PFSK-1 (cell line): ENCODE measurements at regions not wholly inside any gene's neighbourhood (a gene's known extent, or its start where the extent isn't known, plus 50 kb on each side); places are given as distances from the start of the nearest gene placed in this dataset.

Source experiments
- FOXP2 ChIP-seq: optimal IDR thresholded peaks from 2 replicates; pipeline ENCODE3; 2011; ENCODE audit warnings: borderline replicate concordance, control low read depth, inconsistent platforms; ENCODE audit not compliant: insufficient read depth; ENCODE audit errors: extremely low read length, extremely low read depth
- POLR2AphosphoS5 ChIP-seq: IDR thresholded peaks from 2 replicates; pipeline ENCODE4 v1.6.1; 2012; ENCODE audit warnings: low read depth, mild to moderate bottlenecking, control low read depth, low read length, moderate library complexity
- REST ChIP-seq, 2 experiments: IDR thresholded peaks; 2 replicates each; pipeline versions ENCODE4 v1.6.1 to v1.8.0; 2011 to 2012; ENCODE audit warnings: low read depth in 2 of 2, low read length in 2 of 2, control low read depth in 1 of 2, inconsistent platforms in 1 of 2, mild to moderate bottlenecking in 1 of 2, moderate library complexity in 1 of 2; ENCODE audit not compliant: insufficient read depth in 1 of 2
- SIN3A ChIP-seq: IDR thresholded peaks from 2 replicates; pipeline ENCODE4 v1.6.1; 2012; ENCODE audit warnings: mild to moderate bottlenecking, low read length, moderate library complexity, borderline replicate concordance; ENCODE audit not compliant: insufficient read depth
- TAF1 ChIP-seq: IDR thresholded peaks from 2 replicates; pipeline ENCODE4 v1.6.1; 2012; ENCODE audit warnings: low read length, control low read depth, borderline replicate concordance; ENCODE audit not compliant: insufficient read depth

GRCh38 chr9:28051559-28052503 lies 478.6 kb upstream of the C9orf72 start:
- TF ChIP-seq FOXP2 = no peak

- TF ChIP-seq FOXP2 (no peak), REST (IDR thresholded peaks at IDR 0.05; ENCODE audit: insufficient read depth in 1 of 2, low read depth in 2 of 2, low read length in 2 of 2) (no peak), POLR2AphosphoS5 (no peak), SIN3A (no peak), TAF1 (no peak)
Measured at GRCh38 chr9:28053096-28053777, 480.0 kb upstream of the C9orf72 start.

- TF ChIP-seq POLR2AphosphoS5 (no peak), REST (IDR thresholded peaks at IDR 0.05; ENCODE audit: insufficient read depth in 1 of 2, low read depth in 2 of 2, low read length in 2 of 2) (no peak), FOXP2 (no peak), SIN3A (no peak), TAF1 (no peak)
Measured at GRCh38 chr9:28056006-28056405, 482.7 kb upstream of the C9orf72 start.

GRCh38 chr9:28056466-28056865 lies 483.2 kb upstream of the C9orf72 start:
- TF ChIP-seq FOXP2 (no peak), SIN3A (no peak), TAF1 (no peak), REST (IDR thresholded peaks at IDR 0.05; ENCODE audit: insufficient read depth in 1 of 2, low read depth in 2 of 2, low read length in 2 of 2) (no peak), POLR2AphosphoS5 (no peak)

GRCh38 chr9:28059192-28059591 lies 485.9 kb upstream of the C9orf72 start:
- TF ChIP-seq FOXP2 (no peak), TAF1 (no peak), POLR2AphosphoS5 (no peak), REST (IDR thresholded peaks at IDR 0.05; ENCODE audit: insufficient read depth in 1 of 2, low read depth in 2 of 2, low read length in 2 of 2) (no peak), SIN3A (no peak)
